Bronchial epithelial cell (primary cell): ENCODE measurements at regions not wholly inside any gene's neighbourhood (a gene's known extent, or its start where the extent isn't known, plus 50 kb on each side); places are given as distances from the start of the nearest gene placed in this dataset.

ENCODE experiments used
- DNase-seq: peaks from one replicate; pipeline ENCODE4 v3.0.0-alpha.2; 2010; ENCODE audit warnings: low read depth
- FAIRE-seq: peaks from 2 replicates; lab custom pipeline; 2011; peaks lifted over from hg19 to GRCh38; lab: Jason Lieb, UNC
- H3K27me3 ChIP-seq: 2 replicates; pipeline ENCODE4 v1.5.1; 2011; ENCODE audit warnings: low read length; ENCODE audit not compliant: control insufficient read depth, insufficient read depth
- H3K36me3 ChIP-seq: 2 replicates; pipeline ENCODE4 v1.5.1; 2011; ENCODE audit warnings: low read length; ENCODE audit not compliant: control insufficient read depth, insufficient read depth
- H3K4me3 ChIP-seq: 2 replicates; pipeline ENCODE4 v1.5.1; 2011; ENCODE audit warnings: mild to moderate bottlenecking, low read depth, low read length, control low read depth
- TF ChIP-seq, protein P1 (sequence below): IDR thresholded peaks from 2 replicates; pipeline ENCODE4 v1.5.1; 2011; ENCODE audit warnings: mild to moderate bottlenecking, moderate library complexity, low read length, control low read depth, inconsistent platforms; ENCODE audit not compliant: insufficient read depth, severe bottlenecking

DNA sequence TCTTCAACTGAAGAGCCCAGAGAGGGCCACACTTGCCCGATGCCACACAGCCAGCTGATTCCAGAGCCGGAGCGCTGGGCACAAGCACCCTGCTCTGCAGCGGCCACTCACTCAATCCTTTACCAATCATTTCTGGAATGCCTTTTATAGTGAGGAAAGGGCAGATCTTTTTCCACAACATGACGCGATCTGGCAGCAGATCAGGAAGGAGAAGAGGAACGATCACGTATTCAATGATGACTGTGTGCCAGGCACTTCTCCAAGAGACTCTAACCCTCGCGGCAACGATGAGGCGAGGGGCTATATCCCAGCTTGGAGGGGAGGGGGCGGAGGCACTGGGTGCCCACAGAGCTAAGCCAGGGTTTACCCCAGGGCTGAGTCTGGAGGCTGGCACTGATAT lies 56.3 kb upstream of the TCF20 start:
- no peak for FAIRE-seq
- DNase-seq: peak; percentile 23
- TF ChIP-seq, protein P1, sequence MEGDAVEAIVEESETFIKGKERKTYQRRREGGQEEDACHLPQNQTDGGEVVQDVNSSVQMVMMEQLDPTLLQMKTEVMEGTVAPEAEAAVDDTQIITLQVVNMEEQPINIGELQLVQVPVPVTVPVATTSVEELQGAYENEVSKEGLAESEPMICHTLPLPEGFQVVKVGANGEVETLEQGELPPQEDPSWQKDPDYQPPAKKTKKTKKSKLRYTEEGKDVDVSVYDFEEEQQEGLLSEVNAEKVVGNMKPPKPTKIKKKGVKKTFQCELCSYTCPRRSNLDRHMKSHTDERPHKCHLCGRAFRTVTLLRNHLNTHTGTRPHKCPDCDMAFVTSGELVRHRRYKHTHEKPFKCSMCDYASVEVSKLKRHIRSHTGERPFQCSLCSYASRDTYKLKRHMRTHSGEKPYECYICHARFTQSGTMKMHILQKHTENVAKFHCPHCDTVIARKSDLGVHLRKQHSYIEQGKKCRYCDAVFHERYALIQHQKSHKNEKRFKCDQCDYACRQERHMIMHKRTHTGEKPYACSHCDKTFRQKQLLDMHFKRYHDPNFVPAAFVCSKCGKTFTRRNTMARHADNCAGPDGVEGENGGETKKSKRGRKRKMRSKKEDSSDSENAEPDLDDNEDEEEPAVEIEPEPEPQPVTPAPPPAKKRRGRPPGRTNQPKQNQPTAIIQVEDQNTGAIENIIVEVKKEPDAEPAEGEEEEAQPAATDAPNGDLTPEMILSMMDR: no peak
- H3K27me3 ChIP-seq: no peaks in the 10 kb centered on the region
- H3K36me3 ChIP-seq: no peaks in the 10 kb centered on the region
- H3K4me3 ChIP-seq: no peak overlapping the region

DNA sequence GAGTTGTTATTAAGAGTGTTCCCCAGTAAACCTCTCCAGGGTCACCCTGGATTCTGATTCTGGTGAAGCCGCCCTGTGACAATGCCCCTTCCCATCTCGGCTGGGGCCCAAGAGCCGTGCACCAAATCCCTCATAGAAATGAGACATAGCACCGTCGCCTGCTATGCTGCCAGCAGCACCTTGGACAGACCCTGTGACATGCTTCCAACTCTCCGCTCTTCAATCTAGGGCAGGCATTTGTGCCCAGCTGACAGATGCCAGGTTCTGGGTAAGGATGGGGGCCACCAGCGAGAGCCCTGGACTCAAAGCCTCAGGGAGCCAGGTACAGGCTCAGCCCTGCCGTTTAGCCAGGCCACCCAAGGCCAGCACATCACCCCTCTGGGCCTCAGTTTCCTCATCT lies 55.8 kb upstream of the TCF20 start:
- FAIRE-seq: no peak
- Histone ChIP-seq H3K36me3 (no peaks in the 10 kb centered on the region), H3K4me3 (no peak overlapping the region), H3K27me3 (no peaks in the 10 kb centered on the region)
- TF ChIP-seq, protein P1: no peak
- DNase-seq: no peak

DNA sequence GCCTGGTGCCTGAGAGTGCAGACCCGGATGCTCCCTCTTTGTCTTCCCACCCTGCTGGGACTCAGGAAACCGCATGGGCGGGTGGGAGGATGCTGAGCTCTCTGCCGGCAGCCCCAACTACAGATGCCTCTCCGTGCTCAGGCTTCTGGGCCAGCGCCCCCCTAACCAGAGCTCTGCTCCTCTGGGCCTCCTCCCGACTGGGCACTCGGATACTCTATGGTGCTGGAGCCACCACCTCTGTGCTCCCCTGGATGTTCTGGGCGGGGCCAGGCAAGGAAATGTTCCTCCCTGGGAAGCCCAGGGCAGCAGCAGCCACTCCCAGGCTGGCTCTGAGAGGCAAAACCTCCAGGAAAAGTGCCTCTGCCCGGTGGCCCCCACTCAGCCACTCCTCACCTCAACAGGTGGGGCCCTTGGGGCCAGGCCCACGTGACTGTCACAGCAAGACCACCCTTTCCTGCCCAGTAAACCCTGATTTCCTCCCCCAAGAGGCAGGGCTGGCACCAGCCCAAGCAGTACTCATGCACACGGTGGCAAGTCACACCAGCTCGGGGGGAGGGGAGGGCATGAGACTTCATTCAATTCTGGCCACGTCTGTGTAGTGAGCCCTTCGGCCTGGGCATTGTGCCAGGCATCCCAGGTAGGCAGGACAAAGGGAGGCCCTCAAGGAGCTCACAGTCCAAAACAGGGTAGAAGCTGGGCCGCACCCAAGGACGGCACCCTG lies 54.7 kb upstream of the TCF20 start:
- TF ChIP-seq, protein P1: no peak
- DNase-seq (no peak), FAIRE-seq (no peak)

DNA sequence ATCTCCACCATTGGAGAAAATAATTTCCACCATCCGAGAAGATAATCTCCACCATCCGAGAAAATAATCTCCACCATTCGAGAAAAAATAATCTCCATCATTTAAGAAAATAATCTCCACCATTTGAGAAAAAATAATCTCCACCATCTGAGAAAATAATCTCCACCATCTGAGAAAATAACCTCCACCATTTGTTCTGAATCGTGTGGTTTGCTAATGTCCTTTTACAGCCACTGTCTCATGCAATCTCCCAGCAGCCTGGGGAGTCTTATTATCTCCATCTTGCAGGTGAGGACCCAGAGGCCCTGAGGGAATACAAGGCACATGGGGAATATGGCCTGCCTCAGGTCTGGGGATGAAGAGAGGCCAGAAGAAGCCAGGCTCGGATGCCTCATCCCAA lies 54.1 kb upstream of the TCF20 start:
- TF ChIP-seq, protein P1: no peak
- FAIRE-seq (no peak), DNase-seq (no peak)
- Histone ChIP-seq H3K36me3 (no peaks in the 10 kb centered on the region), H3K4me3 (no peak overlapping the region), H3K27me3 (no peaks in the 10 kb centered on the region)

More for the DNA sequence above, 54.7 kb upstream of the TCF20 start:
- Histone ChIP-seq H3K36me3 (no peaks in the 10 kb centered on the region), H3K4me3 (no peak overlapping the region), H3K27me3 (no peaks in the 10 kb centered on the region)

DNA sequence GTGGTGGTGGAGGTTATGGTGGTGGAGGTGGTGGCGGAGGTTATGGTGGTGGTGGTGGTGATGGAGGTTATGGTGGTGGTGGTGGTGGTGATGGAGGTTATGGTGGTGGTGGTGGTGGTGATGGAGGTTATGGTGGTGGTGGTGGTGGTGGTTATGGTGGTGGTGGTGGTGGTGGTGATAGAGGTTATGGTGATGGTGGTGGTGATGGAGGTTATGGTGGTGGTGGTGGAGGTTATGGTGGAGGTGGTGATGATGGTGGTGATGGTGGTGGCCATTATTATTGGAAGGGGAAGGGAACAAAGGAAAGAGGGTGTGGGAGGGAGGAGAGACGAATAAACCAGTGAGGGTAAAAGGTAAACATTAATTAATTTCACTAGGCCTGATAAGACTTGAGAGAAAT lies 53.5 kb upstream of the TCF20 start:
- Histone ChIP-seq H3K36me3 (no peaks in the 10 kb centered on the region), H3K27me3 (no peaks in the 10 kb centered on the region), H3K4me3 (no peak overlapping the region)
- FAIRE-seq (no peak), DNase-seq (no peak)
- TF ChIP-seq, protein P1: no peak

DNA sequence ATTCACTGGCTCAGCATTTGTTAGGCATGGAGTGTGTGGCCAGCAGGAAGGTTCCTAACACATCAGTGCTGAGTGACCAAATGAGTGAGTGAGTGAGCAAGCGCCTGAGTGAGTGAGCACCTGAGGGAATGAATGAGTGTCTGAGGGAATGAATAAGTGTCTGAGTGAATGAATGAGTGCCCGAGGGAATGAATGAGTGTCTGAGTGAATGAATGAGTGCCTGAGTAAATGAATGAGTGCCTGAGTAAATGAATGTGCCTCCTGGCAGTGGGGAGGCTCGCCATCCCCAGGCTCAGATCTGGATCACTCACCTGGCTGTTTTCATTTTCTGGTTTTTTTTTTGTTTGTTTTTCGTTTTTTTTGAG lies 52.1 kb upstream of the TCF20 start:
- DNase-seq (peak; percentile 67), FAIRE-seq (no peak)
- Histone ChIP-seq H3K4me3 (no peak overlapping the region), H3K36me3 (no peaks in the 10 kb centered on the region), H3K27me3 (no peaks in the 10 kb centered on the region)
- TF ChIP-seq, protein P1: no peak
